ENCODE measurements at regions not wholly inside any gene's neighbourhood (a gene's known extent, or its start where the extent isn't known, plus 50 kb on each side); places are given as distances from the start of the nearest gene placed in this dataset.
"Not testable (repeated sequence)": the region's sequence is repeated elsewhere in the genome, so short reads cannot be mapped to it uniquely, and the experiment has no call there.

DNA sequence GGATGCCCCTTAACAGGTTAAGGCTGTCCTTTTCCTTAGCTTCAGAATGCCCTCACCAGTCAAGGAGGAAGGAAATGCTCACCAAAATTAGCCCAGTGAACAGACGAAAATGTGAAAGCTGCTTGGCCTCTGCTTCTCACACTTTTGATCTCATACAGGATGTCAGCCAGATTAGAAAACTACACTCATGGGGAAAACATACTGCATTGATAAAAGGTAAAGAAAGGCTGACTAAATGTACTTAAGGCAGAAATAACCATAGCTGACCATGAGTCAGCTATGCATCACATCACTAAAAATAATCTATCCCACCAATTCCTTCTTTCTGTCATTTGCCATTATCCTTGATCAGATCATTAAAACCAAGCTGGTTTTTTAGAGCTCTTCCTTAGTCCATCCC is 198.4 kb upstream of the TENT5A start:
- no peak for DNase-seq

DNA sequence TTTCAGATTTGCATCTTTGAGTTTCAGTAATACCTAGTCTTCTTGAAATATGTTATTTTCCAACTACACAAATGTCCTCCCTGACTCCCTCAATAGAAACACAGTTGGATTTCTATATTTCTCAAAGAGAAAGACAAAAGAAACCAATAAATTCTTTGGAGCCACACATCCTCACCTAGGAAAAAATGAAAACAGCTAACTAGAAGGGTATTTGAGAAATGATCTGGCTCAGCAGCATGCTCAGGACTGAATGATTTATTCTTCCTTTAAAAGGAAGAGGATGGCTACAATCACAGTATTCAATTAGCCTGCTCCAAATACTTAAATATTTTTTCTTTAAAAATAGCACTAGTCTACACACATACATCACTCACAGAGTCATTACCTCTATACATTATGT is 196.4 kb upstream of the TENT5A start:
- DNase-seq = no peak

DNA sequence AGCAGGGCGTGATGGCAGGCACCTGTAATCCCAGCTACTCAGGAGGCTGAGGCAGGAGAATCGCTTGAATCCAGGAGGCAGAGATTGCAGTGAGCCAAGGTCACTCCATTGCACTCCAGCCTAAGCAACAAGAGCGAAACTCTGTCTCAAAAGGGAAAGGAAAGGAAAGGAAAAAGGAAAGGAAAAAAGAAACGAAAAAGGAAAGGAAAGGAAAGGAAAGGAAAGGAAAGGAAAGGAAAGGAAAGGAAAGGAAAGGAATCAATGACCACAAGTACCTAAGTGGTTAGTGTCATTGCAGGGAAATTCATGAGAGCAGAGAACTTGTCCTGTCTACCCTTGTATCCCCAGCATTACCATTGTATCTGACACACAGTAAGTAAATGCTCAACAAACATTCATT is 195.7 kb upstream of the TENT5A start:
- DNase-seq = not testable (repeated sequence)

DNA sequence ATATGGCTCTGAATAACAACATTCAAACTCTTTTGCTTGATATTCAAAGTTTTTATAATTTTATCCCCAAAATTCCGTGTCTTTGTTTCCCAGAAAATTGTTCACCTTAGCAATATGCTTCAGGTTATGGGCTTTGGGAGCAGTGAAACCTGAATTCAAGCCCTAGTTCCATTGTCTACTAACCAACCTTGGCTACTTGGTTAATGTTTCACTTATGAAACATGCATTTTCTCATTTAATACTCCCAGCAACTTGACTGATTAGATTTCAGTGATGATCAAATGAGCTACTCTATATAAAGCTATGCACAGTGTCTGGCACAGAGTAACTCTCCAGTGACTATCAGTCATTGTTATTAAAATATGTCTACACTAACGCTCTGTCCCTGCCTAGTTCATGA is 192.2 kb upstream of the TENT5A start:
- no peak for DNase-seq

DNA sequence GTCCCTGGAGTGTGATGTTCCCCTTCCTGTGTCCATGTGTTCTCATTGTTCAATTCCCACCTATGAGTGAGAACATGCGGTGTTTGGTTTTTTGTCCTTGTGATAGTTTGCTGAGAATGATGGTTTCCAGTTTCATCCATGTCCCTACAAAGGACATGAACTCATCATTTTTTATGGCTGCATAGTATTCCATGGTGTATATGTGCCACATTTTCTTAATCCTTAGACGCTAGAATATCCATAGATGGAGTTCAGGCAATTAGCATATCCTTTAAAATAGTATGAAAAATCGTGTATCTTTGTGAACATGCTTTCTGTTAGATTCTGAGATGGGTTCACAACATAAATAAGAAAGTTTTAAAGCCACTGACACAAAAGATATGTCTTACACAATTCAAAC is 190.4 kb upstream of the TENT5A start:
- not testable (repeated sequence) for DNase-seq

DNA sequence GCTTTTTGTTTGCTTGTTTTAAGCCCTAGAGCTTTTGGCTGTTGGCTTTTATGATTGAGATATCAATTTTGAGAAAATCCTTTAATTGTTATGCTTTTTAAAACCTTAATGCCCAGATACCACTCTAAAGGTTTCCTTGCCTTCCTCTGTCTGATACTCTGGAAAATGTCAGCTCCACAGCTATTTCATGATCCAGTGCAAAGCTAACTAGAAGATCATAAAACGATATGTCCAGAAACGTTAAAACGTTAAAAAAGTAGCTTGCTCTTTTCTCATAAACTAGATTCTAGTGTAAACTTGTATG is 189.5 kb upstream of the TENT5A start:
- DNase-seq = no peak

DNA sequence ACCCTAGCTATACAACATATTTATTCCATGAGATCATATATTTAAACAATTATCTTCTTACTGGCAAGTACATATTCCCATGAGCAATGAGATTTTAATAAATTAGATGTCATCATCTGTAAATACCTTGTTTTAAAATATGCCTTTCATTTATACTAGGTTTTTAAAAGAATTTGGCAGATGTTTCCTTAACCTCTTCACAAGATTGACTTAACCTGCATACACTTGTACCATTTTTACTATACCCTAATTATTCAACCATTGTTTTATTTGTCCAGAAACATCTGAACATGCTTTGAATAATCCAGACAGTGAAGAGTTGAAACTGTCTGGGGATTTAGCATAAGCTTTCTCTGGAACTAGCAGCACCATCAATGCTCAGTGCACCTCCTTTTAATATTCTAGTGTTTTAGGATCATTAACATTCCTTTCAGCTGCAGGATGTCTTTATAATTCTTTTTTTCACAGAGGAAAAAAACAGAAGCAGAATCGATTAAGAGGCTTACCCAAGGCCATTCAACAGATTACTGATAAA is 188.0 kb upstream of the TENT5A start:
- DNase-seq = no peak

DNA sequence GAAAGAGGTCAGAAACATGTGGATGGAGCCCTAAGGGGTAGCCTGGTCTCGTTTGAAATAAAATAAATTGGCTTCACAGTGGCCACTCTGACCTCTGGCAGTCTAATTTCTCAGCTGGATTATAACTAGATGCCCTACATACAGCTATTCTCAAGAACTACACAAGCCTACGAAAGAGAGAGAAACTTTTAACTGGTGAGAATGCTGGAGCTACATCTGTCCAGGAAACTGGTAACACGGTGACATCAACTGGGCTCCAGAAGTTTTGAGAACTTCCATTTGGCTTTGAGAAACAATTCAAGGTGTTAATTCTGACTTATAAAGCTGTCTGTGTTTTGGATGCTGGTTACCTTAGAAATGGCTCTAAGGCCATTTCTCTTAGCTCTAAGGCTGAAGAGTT is 187.3 kb upstream of the TENT5A start:
- no peak for DNase-seq

DNA sequence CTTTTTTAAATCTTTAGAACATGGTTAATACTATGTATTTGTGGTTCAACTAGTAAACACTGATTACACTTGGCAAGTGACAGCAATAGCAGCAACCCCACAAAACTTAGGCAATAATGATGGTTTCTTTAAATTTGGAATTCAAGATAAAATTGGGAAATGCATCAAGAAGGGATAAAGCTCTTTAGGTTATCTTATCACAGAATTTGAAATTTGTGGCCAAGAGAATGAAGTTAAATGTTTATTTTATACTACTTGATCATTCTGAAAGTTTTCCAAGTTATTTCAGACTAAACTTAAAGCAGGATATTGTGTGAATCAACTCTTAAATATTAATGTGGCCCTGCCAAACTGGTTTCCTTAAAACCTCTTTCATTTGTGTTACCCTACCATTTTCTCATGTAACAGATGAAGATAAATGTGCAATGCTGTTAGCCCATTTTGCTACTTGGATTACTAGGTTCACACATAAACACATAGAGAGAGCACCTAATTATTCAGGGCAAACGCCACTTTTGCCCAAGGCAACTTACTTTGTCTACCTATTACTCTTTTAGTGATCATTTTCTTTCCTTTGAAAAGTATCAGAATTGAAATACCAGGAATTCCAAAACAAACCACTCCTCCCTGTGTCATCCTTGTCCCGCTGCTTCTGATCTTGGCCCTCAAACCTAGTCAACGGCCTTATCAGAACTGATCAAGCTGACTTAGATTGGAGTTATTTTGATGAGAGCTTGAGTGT is 186.7 kb upstream of the TENT5A start:
- no peak for DNase-seq

DNA sequence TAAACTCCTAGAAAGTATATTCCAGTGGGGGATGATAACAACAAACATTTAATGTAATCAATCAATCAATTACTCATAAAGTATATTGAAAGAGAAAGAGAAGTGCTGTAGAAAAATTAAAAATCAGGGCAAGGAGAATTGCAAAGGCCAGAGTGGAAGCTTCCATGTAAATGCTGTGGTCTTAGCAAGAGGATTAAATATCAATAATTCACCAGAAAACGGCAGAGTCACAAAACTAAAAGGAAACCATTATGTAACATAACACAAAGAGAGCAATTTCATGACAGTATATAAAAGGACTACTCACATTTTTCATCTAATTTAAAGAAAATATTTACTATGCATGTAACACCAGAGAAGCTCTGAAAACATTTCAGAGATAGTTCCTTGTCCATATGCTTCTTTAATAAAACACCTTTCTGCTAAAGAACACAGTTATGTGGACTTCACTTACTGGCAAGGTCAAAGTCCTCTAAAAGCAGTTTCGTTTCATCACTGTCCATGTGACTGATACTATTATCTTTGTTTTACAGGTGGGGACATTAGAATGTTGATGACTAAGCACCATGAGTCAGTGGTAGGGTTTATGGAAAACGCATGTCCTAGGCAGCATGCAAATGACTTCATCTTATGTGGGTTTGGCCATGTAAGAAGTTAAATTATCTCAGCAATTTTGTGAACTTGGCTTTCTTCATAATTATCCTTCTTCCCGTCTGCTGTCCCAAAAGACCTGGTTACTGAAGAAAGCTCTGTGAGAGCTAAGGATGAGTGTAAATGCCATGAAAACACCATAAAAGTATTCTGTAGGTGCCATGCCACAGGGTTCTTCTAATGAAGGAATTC is 185.8 kb upstream of the TENT5A start:
- DNase-seq = no peak

DNA sequence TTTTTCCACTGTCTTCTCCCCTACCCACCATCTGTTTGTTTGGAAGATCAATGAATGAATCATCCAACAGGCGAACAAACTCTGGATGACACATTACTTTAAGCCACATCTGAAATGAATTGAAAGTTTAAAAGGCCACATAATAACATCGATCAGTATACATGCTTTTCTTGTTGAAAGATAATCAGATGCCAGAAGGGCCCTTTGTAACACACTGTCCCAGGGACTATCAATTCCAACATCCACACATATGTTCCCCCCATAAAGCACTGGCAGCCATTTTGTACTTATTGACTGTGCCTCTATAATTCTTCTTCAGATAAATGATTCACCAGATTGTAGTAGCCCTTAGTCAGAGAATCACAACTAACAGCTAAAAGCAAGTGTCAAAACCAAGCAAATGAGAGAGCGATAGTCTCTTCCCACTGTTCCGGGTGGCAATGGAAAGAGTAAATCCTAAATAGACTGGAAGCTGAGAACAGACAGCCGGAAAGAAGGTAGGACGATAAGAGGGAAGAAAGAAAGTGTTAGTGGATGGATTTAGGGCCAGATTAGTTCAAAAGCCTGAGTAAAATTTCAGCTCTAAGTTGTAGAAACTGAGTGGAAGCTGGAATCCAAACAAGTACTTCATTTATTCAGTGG is 184.9 kb upstream of the TENT5A start:
- DNase-seq = no peak

DNA sequence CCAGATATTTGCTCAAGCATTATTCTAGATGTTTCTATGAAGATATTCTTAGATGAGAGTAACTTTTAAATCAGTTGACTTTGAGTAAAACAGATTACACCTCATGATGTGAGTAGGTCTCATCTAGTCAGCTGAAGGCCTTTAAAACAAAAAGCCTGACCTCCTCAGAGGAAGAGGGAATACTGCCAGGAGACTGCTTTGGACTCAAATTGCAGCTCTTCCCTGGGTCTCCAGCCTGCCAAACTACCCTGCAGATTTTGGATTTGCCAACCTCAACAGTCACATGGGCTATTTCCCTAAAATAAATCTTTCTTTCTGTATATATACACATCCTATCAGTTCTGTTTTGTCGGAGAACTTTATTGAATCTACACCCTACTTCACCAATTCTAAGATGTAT is 182.5 kb upstream of the TENT5A start:
- DNase-seq = no peak

DNA sequence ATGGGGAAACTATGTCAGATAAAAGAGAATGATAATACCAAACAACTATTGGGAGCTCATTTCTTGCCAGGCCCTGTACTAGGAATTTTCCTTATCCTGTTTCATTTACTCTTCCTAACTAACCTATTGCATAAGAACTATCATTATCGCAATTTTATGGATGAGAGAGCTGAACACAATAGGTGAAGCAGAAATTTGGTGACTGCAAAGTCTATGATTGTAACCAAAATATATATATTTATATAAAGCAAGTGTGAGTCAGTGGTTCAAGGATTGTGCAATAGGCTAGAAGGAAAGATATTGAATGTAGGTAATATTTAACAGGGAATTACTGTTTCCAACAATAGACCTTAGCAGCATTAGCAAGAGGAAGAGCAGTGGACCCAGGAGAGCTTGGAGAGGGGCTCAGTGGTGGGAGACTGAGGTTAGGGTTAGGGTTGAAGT is 181.1 kb upstream of the TENT5A start:
- no peak for DNase-seq

DNA sequence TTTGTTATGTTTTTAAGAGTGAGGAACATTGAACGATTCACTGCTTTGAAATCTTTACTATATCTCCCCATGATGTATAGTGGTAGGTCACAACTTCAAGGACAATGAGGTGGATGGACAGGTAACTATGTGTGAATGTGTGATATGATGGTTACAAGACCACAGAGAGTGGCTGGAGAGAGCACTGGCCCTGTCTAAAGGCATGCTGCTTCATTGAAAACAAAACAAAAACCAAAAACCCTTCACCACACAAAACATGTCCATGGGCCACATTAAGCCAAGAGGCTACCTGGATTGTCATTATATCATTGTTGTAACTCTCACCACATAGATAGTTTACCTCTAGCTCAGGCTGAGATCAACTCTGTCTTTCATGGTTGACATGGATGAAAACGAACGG is 180.6 kb upstream of the TENT5A start:
- DNase-seq = no peak

DNA sequence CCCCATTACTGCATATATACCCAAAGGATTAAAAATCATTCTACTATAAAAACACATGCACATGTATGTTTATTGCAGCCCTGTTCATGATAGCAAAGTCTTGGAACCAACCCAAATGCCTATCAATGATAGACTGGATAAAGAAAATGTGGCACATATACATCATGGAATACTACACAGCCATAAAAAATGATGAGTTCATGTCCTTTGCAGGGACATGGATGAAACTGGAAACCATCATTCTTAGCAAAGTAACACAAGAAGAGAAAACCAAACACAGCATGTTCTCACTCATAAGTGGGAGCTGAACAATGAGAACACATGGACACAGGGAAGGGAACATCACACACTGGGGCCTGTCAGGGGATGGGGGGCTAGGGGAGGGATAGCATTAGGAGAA is 180.0 kb upstream of the TENT5A start:
- not testable (repeated sequence) for DNase-seq

DNA sequence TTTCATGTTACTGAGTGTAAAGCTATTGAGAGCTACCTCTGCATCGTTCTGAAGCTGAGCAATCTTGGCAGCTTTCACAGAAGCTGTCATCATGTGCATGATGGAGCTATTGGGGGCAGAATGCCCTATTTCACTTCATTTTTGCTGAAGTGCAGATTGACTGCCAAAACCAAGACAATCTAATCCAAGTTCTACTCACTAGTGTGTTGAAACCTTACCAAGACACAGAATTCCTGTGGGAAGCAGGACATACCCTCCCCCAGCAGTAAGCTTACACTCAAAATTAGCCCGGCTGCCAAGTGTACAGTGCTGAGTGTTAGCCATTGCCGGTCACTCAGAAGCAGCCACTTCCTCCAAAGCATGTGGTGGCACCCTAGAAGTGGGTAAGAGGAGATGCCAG is 177.3 kb upstream of the TENT5A start:
- DNase-seq = no peak

DNA sequence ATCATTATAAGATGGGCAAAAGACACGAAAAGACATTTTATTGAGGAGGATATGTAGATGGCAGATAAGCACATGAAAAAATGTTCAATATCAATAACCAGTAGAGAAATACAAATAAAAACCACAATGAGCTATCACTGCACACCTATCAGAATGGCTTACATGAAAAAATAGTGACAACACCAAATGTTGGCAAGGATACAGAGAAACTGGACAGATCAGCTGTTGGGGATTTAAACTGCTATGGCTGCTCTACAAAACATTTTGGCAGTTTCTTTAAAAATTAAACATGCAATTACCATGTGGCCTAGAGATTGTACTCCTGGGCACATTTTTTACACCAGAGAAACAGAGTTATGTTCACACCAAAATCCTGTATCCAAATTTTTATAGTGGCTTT is 172.7 kb upstream of the TENT5A start:
- no peak for DNase-seq

DNA sequence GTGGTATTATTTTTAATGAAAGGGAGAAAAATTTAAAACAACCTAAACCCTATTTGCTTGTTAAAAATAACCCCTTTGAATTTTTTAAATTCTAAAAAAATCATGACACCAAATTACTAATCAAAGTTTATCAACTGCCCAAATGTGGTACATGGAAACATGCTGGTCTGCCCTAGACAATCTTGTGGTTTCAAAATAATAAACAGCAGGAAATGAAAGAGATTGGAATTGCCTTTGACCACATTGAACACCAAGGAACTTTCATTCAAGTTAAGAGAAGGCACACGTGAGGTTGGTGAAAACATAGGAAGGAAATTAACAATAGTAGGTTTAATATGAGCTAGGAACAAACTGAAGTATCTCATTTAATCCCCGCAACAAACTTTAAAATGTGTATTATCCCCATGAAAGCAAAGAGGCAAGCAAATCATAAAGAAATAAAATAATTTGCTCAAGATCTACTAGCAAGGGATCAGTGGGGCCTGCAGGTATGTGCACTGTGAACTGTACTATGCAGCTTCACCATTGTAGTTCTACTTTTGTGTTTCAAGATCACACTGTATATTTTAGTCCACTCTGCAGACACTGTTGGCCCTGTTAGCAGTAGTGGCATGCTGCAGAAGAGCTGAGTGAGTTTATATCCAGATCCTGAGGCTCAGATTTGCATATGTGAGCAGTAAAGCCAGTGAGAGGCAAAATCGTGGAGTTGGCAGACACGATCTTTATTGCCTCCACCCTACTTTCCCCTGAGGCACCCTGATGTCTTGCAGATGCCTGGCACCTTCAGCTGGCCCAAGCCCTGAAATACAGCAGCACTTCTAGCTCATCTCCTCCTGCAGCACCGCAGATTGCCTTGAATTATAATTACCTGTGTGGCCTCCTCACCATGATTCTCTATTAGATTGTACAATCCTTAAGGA is 157.8 kb upstream of the TENT5A start:
- no peak for DNase-seq

DNA sequence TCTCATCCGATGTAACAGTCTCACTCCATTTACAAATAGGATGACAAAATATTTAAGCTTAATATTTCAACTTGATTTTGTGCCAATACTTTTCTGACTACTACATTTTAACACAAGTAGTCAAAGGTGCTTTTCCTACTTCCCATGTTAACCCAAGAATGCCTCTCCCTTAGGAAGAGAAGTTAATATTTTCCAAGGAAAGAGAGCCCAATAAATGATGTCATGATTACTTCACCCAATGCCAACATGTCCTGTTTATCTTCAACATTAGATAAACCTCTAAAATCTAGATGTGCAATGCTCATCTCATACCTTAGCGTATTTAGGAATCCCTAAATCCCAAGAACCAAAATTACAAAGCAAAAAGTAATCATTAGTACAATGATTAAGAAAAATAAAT is 156.7 kb upstream of the TENT5A start:
- no peak for DNase-seq

DNA sequence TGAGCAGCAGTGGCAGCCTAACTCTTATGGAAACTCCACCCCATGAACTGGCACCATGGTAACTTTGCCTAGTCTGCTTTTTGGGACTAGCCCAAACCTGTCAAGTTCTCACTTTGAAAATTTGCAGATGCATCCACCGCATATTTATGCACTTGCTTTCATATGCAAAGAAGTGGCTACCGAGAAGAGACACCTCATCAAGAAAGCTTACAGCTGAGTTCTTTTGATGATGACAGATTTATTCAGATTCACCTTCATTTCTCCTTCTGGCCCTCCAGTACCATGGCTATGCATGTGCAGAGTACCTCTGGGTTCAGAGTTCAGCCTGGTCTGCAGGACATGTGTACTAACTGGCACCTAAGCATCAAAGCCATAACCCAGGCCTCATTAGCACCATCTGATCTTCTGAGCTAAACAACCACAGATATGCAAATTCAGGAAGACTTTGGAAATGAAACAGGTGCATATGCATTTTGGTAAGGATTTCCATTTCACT is 154.3 kb upstream of the TENT5A start:
- DNase-seq = no peak

DNA sequence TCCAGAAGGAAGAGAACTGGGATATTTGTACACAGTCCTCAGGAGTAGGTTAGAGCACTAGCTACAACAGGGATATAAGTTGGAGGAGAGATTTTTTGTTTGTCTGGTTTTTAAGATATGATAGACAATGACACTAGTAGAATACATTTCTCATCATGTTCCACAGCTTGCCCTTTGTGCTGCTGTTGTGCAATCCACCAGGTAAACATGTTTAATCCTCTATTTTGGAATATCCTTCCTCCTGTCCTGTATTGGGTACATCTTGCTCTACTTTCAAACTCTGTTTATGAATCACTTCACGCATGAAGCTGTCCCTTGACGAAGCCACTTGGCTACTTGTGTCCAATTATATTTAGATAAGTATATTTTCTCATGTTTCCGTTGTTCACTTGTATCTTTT is 153.6 kb upstream of the TENT5A start:
- no peak for DNase-seq

DNA sequence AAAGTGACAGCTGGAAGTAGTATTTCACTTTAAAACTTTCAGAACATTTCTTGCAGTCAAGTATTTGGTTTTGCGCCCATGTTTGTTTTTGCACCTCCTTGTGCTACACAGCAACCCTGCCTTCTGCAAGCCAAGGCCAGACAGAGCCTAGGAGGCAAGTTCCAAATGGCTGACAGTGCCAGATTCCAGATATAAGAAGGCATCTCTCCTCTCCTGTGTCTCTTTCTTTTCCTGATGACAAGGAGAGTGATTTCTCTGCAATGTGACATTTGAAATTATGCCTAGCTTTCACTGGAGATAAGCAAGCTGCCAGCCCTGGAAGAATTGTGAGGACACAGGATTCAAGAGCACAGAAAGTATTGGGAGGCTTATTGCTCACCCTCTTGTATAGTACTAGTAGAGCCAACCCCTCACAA is 149.1 kb upstream of the TENT5A start:
- no peak for DNase-seq

DNA sequence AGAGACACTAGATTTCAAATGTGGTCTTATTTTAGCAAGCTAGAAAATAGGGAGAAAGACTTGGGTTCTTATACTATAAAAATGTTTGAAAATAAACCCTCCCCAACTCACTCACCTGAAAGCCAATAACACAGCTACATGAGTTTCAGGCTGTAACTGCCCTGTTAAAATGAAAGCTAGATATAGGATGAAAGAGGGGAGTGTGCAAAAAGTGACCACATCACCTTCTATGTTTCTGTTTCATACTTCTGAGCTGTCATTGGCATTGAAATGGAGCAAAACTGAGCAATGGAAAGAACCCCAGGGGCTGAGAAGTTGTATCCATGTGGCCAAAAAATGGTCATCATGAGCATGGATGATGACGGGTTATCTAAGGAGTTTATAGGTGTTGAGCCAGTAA is 148.1 kb upstream of the TENT5A start:
- DNase-seq = no peak

Data from CD4-positive, alpha-beta T cell treated with Interleukin-4 for 1 hour (primary cell).